ENCODE measurements at regions not wholly inside any gene's neighbourhood (a gene's known extent, or its start where the extent isn't known, plus 50 kb on each side); places are given as distances from the start of the nearest gene placed in this dataset.

DNA sequence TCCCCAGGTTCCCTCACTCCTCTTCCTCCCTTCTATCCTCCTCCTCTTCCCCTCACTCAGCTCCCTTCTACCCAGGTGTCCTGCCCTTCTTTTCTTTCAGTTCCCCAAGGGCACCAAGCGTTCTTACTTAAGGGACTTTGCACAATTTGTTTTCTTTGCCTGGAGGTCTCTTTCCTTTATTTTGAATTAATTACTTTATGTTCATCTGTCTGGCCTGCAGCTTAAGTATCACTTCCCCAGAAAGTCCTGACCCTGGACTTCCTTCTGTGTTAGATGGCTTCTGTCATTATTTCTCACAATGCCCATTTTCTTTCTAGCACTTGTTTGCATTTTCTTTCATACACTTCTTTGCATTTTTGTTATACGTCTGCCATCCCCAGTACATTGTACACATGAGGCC, 350.6 kb downstream of the SH3GL2 start:
- DNase-seq (ENCODE audit: insufficient read length, low spot score) (no peak), FAIRE-seq (no peak)
- TF ChIP-seq, protein P1, sequence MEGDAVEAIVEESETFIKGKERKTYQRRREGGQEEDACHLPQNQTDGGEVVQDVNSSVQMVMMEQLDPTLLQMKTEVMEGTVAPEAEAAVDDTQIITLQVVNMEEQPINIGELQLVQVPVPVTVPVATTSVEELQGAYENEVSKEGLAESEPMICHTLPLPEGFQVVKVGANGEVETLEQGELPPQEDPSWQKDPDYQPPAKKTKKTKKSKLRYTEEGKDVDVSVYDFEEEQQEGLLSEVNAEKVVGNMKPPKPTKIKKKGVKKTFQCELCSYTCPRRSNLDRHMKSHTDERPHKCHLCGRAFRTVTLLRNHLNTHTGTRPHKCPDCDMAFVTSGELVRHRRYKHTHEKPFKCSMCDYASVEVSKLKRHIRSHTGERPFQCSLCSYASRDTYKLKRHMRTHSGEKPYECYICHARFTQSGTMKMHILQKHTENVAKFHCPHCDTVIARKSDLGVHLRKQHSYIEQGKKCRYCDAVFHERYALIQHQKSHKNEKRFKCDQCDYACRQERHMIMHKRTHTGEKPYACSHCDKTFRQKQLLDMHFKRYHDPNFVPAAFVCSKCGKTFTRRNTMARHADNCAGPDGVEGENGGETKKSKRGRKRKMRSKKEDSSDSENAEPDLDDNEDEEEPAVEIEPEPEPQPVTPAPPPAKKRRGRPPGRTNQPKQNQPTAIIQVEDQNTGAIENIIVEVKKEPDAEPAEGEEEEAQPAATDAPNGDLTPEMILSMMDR (IDR thresholded peaks at IDR 0.05; ENCODE audit: insufficient read depth, missing control alignments): no peak

DNA sequence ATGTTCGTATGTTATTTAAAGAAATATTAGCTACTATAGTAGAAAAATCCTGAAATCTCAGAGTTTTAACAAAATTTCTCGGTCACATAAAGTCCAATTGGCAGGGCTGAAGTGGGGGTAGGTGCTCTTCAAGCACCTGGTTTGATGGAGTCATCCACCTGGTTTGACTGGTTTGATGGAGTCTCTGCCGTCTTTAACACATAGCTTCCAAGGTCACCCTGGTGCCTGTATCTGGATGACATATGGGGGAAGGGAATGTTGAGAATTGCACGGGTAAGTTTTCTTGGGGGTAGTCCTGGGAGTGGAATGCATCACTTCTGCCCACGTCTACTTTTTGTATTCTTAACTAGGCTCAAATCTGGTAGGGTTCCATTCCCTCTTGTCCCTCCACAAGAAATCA, 351.2 kb downstream of the SH3GL2 start:
- TF ChIP-seq, protein P1 (IDR thresholded peaks at IDR 0.05; ENCODE audit: insufficient read depth, missing control alignments): no peak
- DNase-seq (ENCODE audit: insufficient read length, low spot score): no peak
- no peak for FAIRE-seq

DNA sequence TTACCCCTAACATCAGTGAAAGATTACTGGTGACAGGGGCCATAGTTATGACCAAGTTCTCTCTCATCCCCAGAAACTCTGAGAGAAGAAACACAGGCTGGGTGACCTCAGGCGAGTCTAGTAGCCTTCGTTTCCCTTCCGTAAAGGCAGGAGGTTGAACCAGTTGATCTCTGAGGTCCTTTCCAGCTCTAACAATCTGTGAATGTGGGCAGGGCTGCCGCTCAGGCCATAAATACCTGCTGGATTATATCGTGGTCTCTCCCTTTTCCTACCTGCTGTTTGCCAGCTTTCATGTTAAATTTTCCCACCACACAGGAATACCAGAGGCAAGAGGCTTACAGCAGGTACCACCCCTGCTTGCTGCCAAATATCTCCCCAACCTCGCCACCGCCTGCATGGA, 357.5 kb downstream of the SH3GL2 start:
- TF ChIP-seq, protein P1 (IDR thresholded peaks at IDR 0.05; ENCODE audit: insufficient read depth, missing control alignments): no peak
- DNase-seq (ENCODE audit: insufficient read length, low spot score): no peak

DNA sequence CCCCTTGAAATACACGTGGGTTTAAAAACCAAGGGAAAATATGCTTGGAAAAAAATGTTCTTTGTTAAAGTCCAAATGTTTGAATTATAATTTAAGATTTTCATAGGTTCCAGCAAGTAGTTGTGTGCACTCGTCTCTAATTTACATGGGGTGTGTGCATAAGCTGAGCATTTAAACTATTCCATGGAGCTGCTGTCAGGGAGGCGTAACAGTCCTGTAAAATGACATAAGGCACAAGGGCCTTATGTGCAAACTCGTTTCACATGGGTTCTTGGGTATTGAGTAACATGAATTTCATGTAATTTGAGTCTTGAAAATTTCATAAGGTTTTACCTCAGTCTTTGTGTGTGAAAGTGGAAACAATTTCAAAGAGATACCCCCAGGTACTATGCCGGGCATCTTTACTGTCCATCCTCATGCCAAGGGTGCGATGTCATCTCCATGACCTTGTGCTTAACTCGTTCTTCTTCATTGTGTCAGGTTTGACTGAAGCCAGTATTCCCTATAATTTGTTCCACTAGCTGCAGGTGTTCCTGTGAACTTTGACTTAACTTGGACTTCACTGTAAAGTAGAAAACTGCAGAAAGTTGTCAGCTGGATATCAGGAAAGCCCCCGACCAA, 359.3 kb downstream of the SH3GL2 start:
- no peak for DNase-seq (ENCODE audit: insufficient read length, low spot score)
- TF ChIP-seq, protein P1 (IDR thresholded peaks at IDR 0.05; ENCODE audit: insufficient read depth, missing control alignments): no peak
- FAIRE-seq: no peak

More for the DNA sequence above, 357.5 kb downstream of the SH3GL2 start:
- FAIRE-seq: no peak

DNA sequence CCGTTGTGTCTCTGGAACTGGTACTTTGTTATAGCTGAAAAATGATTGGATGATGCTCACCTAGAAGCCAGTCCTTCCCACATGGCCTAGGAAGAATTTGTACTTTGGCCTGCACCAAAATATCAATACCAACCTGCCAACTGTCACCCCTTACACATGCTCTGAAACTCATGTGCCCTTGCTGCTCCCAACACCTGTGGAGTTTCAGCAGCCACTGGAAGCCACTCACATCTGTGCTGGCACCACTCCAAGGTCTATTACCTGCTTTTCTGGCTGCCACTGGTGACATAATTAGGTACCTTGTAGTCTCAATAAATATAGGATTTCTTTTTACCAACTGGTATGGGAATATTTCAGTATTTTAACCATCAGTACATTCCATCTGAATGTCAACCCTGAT, 363.6 kb downstream of the SH3GL2 start:
- TF ChIP-seq, protein P1 (IDR thresholded peaks at IDR 0.05; ENCODE audit: insufficient read depth, missing control alignments): no peak
- FAIRE-seq (no peak), DNase-seq (ENCODE audit: insufficient read length, low spot score) (no peak)

DNA sequence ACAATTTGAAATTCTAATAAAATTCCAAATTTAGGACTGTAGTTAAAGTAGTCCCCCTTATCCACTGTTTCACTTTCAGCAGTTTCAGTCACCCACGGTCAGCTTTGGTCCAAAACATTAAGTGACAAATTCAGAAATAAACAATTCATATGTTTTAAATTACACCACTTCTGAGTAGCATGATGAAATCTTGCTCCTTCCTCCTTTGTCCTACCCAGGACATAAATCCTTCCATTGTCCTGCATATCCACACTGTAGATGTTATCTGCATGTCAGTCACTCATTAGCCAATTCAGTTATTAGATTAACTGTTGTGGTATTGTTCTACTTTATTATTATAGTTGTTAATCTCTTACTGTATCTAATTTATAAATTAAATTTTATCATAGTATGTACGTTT, 376.5 kb downstream of the SH3GL2 start:
- no peak for DNase-seq (ENCODE audit: insufficient read length, low spot score)
- no peak for FAIRE-seq
- TF ChIP-seq, protein P1 (IDR thresholded peaks at IDR 0.05; ENCODE audit: insufficient read depth, missing control alignments): no peak

DNA sequence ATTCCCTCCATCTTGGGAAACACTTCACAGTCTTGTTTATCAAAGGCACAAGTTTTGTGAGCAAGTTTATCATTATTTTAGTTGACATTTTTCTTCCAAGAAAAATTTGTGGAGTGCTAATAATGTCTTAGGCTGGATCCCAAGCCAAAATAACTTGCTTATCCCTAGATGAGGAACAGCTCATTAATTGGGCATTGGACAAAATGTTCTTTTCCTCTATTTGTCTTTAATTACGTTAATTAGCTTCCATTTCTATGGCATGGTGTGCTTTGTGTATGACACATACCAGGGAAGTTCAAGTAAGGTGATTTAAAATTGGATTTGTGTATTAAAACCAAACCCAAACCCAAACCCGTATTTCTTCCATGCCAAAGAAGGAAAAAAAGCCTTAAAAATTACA, 379.5 kb downstream of the SH3GL2 start:
- DNase-seq (ENCODE audit: insufficient read length, low spot score) (no peak), FAIRE-seq (no peak)
- TF ChIP-seq, protein P1 (IDR thresholded peaks at IDR 0.05; ENCODE audit: insufficient read depth, missing control alignments): no peak

Measured in D721Med (cell line).